ENCODE measurements at regions not wholly inside any gene's neighbourhood (a gene's known extent, or its start where the extent isn't known, plus 50 kb on each side); places are given as distances from the start of the nearest gene placed in this dataset.

DNA sequence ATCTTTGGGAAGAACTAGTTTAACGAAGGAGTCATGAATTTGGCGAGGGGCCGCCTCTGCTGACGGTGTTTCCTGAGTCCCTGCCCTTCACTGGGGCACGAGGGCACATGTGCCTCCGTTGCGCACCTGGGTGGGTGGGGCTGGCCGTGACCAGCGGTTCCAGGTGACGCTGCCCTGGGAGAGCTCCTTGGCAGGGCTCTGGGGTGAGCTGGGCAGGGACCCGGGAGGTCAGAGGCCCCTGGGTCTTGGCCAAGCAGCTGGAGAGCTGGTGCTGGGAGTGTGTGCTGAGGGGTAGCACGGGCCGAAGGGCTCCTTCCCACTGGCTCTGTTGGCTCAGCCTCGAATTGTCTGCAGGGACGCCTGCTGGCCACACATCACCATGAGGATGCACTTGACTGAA lies 104.6 kb downstream of the RTP5 start:
- Histone ChIP-seq H3K36me3 (ENCODE audit: control insufficient read depth in 2 of 4, insufficient read depth in 4 of 4, low read length in 3 of 4) (no peaks in the 10 kb centered on the region), H2BK20ac (ENCODE audit: low read length) (no peak overlapping the region), H3K4me2 (ENCODE audit: insufficient read depth in 1 of 2, low read depth in 2 of 2, low read length in 2 of 2) (no peak overlapping the region), H3K9me3 (ENCODE audit: insufficient read depth in 2 of 2, low read depth in 1 of 2, low read length in 1 of 2) (peaks cover 0 to 7% of the 10 kb centered on the region in 2 experiments; a peak in 1 of 4 replicates), H2BK5ac (ENCODE audit: low read depth, low read length) (no peak overlapping the region), H3K23me2 (ENCODE audit: low read depth, low read length) (peaks cover 11% of the 10 kb centered on the region; the same call in 1 of the 2 replicates), H2AFZ (ENCODE audit: low read length) (no peak overlapping the region), H4K5ac (ENCODE audit: insufficient read length, low read depth, low read length) (no peak overlapping the region), H2AK5ac (ENCODE audit: low read depth, low read length) (no peak overlapping the region), H3K79me1 (ENCODE audit: low read depth, low read length) (no peaks in the 10 kb centered on the region), H4K20me1 (replicated peaks in 1 of 2; ENCODE audit: control insufficient read depth in 1 of 2, insufficient read depth in 2 of 2, low read length in 2 of 2) (no peaks in the 10 kb centered on the region), H3K18ac (ENCODE audit: extremely low read depth, low read length) (no peak overlapping the region), H3K23ac (ENCODE audit: insufficient read length) (no peak overlapping the region), H3K14ac (ENCODE audit: insufficient read length) (no peak overlapping the region), H3K4me3 (ENCODE audit: extremely low read depth in 1 of 4, insufficient read depth in 2 of 4, low read depth in 3 of 4, low read length in 4 of 4) (no peak overlapping the region), H3K56ac (replicated peaks; ENCODE audit: insufficient read length, low read depth, low read length) (no peak overlapping the region), H3K27ac (ENCODE audit: low read depth, low read length) (no peak overlapping the region), H4K8ac (ENCODE audit: extremely low read depth, insufficient read depth, low read length) (no peak overlapping the region), H2BK12ac (ENCODE audit: low read depth, low read length) (no peak overlapping the region), H3K27me3 (replicated peaks in 1 of 4; ENCODE audit: control insufficient read depth in 3 of 4, extremely low read depth in 1 of 4, insufficient read depth in 3 of 4, low read length in 3 of 4) (no peaks in the 10 kb centered on the region), H3K9ac (replicated peaks in 1 of 4; ENCODE audit: extremely low read depth in 1 of 4, low read depth in 3 of 4, low read length in 3 of 4) (no peak overlapping the region), H3K79me2 (ENCODE audit: control insufficient read depth in 1 of 2, insufficient read depth in 2 of 2, low read length in 2 of 2) (no peaks in the 10 kb centered on the region), H2BK15ac (ENCODE audit: low read length) (no peak overlapping the region), H3K4me1 (replicated peaks in 1 of 4; ENCODE audit: control insufficient read depth in 3 of 4, insufficient read depth in 4 of 4, low read length in 3 of 4) (no peaks in the 10 kb centered on the region), H4K91ac (replicated peaks; ENCODE audit: insufficient read length, low read length) (no peak overlapping the region), H3K4ac (replicated peaks; ENCODE audit: insufficient read length, low read depth, low read length) (no peak overlapping the region), H2BK120ac (replicated peaks; ENCODE audit: low read depth, low read length) (no peak overlapping the region)
- no peak for DNase-seq (ENCODE audit: low read depth in 1 of 2, low spot score in 2 of 2)
- 92% methylated on average over 13 of the region's 15 CpGs; no CpG with 5 or more reads in 1 of the 2 experiments for WGBS, 2 experiments (ENCODE audit: extremely low coverage in 1 of 2, insufficient coverage in 1 of 2, insufficient read length in 1 of 2, insufficient replicate concordance in 2 of 2, low coverage in 1 of 2, low lambda C conversion rate in 2 of 2, missing lambda C conversion rate in 1 of 2)
- ChIA-PET CTCF (ENCODE audit: partially characterized antibody) (no interaction called here), POLR2A (ENCODE audit: partially characterized antibody) (interaction anchor here (1.2 kb wide), 1 partner anchor 47 kb away, joined by 3 read pairs; no protein-coding TSS in a partner anchor)
- no peak for FAIRE-seq
- TF ChIP-seq SP2 (IDR thresholded peaks at IDR 0.05; ENCODE audit: low read length) (no peak), SAP30 (IDR thresholded peaks at IDR 0.05; ENCODE audit: insufficient read depth, insufficient replicate concordance, low read length) (no peak), FOSL1 (IDR thresholded peaks at IDR 0.05; ENCODE audit: insufficient read depth, low read depth, low read length) (no peak), POLR2A (IDR thresholded peaks at IDR 0.05; ENCODE audit: control extremely low read depth in 1 of 2, low read depth in 2 of 2, low read length in 2 of 2) (no peak), POU5F1 (IDR thresholded peaks at IDR 0.05; ENCODE audit: low read depth, low read length) (no peak), CEBPB (IDR thresholded peaks at IDR 0.05; ENCODE audit: low read depth, low read length) (no peak), ZNF274 (IDR thresholded peaks at IDR 0.05; ENCODE audit: borderline replicate concordance, extremely low read depth, low read length) (no peak), SRF (IDR thresholded peaks at IDR 0.05; ENCODE audit: low read depth, low read length) (no peak), HDAC6 (IDR thresholded peaks at IDR 0.05; ENCODE audit: low read depth, low read length) (no peak), NRF1 (IDR thresholded peaks at IDR 0.05; ENCODE audit: low read depth, low read length) (no peak), SUZ12 (IDR thresholded peaks at IDR 0.05; ENCODE audit: low read length) (no peak), HDAC2 (IDR thresholded peaks at IDR 0.05; ENCODE audit: borderline replicate concordance in 1 of 2, low read depth in 2 of 2, low read length in 2 of 2) (no peak), GABPA (IDR thresholded peaks at IDR 0.05; ENCODE audit: borderline replicate concordance, insufficient read depth, low read length) (no peak), RFX5 (IDR thresholded peaks at IDR 0.05; ENCODE audit: borderline replicate concordance, low read depth, low read length) (no peak)
- TF ChIP-seq, protein P1, sequence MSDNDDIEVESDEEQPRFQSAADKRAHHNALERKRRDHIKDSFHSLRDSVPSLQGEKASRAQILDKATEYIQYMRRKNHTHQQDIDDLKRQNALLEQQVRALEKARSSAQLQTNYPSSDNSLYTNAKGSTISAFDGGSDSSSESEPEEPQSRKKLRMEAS (IDR thresholded peaks at IDR 0.05): no peak

All from H1 (cell line).